HG03521 (cell line): ENCODE measurements at regions not wholly inside any gene's neighbourhood (a gene's known extent, or its start where the extent isn't known, plus 50 kb on each side); places are given as distances from the start of the nearest gene placed in this dataset.

ENCODE experiments used
- ATAC-seq: cut with Tn5 transposase; IDR thresholded peaks from one replicate; pipeline ENCODE4 v1.9.1; 2021; ENCODE audit warnings: mild to moderate bottlenecking, moderate library complexity; ENCODE audit not compliant: unreplicated experiment

DNA sequence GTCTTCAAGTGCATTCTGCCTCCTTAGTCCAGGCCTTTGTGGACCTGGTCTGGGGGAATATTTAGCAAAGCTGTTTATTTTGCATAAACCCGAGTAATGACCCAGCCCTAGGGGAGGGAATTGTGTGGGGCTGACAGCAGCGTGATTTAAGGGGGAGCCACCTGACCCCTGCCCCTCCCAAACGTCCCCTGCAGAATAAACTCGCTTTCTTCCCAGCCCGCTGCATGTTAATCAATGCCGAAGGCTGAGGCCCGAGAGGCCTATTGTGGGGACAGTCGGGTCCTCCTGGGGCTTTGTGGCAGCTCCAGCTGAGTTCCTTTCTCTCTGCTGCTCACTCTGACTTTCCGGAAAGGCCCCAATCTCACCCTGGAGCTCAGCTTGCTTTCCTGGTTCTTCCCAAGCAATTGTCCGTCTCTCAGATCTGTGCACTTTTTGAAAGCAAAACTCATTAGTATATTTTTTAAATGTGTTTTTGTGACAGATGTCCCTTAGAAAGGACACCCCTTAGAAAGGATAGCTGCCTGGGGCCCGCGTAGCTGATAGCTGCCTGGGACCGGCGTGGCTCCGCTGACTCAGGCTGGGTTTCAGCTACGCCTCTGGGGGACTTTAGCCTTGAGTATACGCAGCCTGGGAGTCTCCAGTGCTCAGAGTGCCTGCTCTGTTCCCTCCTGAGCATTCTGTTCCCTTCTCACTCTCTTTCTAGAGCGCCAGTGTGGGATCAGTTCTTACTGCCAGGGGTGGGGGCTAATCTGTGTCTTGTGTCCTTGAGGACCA lies 158.3 kb downstream of the GLI2 start:
- no peak for ATAC-seq

DNA sequence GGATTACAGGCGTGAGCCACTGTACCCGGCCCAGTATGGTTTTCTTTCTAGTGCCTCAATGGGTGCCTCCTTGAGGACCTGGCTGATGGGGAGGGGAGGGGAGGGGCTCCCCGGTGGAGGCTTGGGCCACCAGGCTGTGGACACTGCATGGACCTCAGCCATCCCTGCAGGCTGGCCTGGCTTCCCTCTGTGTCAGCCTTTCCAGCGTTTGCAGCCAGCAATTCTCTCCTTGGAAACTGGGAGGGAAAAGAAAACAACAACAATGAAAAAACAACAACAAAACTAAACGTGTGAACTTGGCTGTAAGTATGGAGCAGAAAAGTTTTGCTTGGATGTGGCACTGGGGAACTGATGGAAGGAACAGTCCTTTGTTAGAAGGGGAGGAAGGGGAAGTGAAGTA lies 159.3 kb downstream of the GLI2 start:
- no peak for ATAC-seq

- no peak for ATAC-seq
These were observed 160.5 kb downstream of the GLI2 start for GRCh38 chr2:120896126-120896525.

GRCh38 chr2:120896901-120897300 lies 161.2 kb downstream of the GLI2 start:
- no peak for ATAC-seq

GRCh38 chr2:120897399-120897798 lies 161.7 kb downstream of the GLI2 start:
- ATAC-seq: no peak

GRCh38 chr2:120898496-120898895 lies 162.8 kb downstream of the GLI2 start:
- ATAC-seq: no peak

DNA sequence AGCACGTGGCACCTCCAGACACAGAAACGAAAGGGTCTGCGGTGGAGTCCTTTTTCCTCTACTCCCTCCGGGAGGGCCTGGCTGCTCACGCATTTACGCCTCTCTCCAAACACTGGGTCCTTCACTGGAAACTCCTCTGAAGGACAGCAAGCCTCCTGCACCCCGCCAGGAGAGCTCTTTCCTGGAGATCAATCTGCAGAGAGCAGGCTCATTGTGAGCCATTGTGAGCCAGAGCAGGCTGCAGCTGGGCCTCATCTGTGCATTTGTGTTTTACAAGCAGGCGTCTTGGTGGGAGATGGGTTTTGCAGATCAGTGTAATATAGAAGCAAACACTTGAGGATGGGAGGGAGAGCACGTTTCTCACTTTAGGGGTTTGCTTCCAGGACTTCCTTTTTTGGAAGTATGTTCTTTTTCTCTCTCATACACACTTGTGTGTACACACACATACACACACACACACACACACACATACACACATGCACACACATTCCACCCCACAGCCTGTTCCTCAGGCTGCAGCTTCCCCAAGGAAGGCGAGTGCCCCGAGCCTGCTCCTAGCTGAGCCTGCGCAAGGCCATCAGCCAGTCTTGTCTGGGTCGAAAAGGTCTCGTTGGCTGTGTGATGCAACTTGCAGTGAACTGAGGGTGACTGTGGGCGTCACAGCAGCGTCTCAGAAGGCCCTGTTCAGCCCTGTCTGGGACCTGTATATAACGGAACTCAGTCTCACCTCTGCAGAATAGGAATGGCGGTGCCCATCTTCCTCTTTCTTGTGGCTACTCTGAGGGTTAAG lies 163.5 kb downstream of the GLI2 start:
- ATAC-seq: no peak

DNA sequence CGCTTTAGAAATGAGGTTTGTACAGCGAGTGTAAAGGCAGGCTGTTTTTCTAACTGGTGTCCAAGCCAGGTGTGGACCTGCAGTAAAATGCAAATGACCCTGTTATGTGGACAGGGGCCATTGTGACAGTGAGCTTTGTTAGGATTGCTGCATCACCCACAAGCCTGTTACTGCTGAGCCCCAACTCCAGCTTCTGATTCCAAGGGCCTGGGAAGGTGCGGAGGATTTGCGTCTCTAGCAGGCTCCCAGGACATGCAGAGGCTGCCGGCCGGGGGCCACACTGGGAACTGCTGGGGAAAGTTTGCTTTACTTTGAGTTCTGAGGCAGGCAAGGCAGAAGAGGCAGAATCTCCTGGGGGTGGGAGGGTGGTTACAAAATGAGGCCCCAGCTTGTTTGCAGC lies 164.1 kb downstream of the GLI2 start:
- ATAC-seq: no peak

DNA sequence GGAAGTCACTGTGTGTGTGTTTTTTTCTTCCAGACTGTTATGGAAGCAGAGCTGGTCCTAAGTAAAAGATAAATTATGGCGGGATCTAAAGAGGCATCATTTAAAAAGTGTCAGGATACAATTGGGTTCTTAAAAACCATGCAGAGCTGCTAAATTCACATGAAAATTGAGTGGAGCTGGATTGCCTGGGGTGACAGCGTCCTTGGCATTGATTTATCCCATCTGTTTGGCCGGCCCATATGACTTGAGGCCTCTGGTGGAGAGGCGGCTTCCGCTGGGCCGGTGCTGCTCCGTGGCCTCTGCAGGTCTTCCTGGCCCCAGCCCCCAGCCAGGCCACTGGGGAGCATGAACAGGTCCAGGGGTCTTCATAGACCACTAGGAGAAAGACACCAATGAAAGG lies 165.5 kb downstream of the GLI2 start:
- ATAC-seq: no peak

DNA sequence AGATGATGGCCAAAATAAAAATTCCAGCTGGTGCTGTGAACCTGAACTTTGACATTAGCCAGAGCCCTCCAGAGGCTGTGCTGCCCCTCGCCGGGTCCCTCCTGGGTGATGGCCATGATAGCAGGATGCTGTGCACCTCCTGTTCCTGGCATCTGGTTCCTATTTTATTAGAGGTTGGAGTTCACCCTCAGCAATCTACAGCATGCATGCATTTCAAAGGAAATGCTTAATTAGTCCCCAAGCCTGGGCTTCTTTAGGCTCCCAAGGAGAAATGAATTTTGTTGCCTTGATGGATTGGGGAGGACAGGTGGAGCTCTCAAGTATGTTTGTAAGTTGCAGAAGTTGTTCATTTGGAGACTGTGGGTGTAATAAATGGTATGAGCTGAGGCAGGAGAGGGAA lies 166.9 kb downstream of the GLI2 start:
- ATAC-seq: no peak

DNA sequence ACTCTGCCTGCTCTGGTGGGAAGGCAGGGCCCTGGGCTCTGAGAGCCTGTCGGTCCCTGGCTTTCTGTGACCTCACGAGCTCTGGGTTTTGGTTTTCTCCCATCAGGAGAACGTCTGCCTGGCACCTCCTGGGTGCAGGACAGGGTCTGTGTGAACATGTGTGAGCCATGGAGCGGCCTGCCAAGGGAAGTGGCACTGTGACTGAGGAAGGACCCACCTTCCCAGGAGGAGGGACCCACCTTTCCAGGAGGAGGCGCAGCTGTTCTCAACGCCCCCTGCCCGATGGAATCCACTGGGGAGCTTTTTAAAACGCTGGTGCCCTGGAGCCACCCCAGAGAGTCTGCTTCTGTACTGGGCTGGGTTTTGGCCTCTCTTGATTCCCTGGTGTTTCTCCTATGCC lies 168.7 kb downstream of the GLI2 start:
- no peak for ATAC-seq

- ATAC-seq: no peak
These were observed 169.2 kb downstream of the GLI2 start for GRCh38 chr2:120904830-120905234.

DNA sequence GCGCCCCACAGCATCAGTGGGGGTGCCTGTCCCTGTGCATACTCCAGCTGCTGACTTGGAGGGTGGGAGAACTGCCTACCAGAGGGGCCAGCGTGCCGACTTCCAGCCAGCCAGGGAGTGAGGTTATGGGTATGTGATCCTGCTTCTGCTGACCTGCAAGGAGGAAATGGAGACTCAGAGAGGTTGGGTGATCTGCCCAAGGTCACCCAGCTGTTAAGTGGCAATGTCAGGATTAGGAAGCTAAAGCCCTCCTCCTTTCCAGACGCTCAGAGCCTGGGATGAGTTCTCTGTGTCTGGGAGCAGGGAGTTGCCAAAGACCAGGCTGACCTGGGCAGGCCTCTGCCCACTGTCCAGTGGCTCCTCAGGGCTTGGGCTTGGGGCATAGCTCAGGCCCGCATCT lies 169.6 kb downstream of the GLI2 start:
- ATAC-seq: no peak

DNA sequence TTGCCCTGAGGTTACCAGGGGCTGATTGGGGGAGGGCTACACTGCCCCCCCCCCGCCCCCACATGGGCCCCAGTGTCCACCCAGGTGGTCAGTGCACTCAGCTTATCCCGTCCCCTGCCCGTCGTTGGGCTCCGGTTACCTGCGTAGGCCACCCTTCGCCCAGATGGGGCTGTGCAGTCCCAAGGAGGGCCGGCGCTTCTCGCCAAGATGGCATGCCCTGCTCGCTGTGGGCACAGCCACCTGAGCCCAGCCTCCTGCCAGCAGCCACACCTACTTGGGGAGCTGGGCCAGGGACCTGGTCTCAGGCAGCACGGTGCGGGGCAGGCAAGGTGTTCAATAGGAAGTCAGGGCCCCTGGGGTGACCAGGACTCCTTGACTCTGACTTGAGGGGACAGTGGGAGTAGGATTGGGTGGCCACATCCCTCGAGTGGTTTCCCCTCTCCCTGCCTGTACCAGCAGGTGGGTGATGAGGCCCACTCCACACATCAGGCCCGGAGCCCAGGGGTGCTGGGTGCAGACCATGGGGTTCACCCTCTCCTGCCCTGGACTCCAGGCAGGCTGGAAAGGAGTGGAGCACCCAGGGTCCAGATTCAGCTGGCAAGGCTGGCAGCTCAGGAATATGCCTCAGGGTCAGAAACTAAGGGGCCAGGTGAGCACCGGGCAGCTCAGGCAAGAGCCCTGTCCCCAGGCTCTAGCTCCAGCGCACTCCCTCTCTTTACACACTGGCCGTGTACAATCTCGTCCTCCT lies 170.3 kb downstream of the GLI2 start:
- ATAC-seq: no peak

GRCh38 chr2:120906914-120907313 lies 171.2 kb downstream of the GLI2 start:
- ATAC-seq: no peak

GRCh38 chr2:120907822-120908221 lies 172.2 kb downstream of the GLI2 start:
- no peak for ATAC-seq

DNA sequence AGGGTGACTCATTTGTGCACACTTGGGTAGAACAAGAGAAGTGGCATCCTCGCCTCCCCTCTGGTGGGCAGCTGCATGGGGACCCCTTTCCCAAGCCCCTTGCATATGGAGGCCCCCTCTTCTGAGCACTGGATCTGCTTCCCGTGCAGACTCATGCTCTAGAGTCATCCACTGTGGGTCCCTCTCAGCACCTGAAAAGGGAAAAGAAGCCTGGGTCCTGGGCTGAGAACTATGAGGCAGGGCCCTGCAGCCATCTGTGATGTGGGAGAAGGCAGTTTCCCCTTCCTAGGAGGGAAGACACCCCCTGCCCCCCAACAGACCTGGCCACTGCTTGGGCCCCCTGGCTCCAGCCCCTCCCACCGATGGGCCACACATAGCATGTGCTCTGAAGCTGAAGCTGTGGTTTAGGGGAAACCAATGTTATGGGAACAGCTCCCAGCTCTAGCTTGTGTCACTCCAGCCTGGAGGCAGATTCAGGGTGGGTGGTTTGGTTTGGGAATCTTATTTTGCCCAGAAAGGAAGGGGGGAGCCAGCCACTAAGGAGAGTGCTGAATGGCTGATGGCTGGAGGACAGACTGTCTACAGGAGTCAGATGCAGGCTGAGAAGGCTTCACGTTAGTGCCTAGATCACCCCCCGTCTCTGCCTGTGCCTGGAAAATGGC lies 172.8 kb downstream of the GLI2 start:
- no peak for ATAC-seq

DNA sequence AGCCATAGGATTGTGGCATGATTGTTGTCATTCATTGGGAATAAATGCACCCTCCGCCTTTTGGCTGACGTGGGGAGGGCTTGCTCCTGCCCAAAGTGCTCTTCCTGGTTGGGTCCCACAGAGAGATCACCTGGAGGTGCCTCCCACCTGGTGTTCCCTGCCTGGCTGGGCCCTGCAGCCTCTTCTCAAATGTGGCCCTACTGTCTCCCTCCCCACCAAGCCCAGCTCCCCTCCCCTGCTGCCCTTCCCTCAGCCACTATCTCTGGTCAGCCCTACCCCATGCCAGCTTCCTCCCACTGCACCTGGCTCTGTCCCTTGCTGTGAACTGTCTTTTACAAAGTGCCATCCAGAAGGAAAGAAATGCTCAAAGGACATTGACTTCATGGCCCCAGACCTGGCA lies 173.4 kb downstream of the GLI2 start:
- no peak for ATAC-seq

- no peak for ATAC-seq
These were observed 174.5 kb downstream of the GLI2 start for GRCh38 chr2:120910164-120910563.

DNA sequence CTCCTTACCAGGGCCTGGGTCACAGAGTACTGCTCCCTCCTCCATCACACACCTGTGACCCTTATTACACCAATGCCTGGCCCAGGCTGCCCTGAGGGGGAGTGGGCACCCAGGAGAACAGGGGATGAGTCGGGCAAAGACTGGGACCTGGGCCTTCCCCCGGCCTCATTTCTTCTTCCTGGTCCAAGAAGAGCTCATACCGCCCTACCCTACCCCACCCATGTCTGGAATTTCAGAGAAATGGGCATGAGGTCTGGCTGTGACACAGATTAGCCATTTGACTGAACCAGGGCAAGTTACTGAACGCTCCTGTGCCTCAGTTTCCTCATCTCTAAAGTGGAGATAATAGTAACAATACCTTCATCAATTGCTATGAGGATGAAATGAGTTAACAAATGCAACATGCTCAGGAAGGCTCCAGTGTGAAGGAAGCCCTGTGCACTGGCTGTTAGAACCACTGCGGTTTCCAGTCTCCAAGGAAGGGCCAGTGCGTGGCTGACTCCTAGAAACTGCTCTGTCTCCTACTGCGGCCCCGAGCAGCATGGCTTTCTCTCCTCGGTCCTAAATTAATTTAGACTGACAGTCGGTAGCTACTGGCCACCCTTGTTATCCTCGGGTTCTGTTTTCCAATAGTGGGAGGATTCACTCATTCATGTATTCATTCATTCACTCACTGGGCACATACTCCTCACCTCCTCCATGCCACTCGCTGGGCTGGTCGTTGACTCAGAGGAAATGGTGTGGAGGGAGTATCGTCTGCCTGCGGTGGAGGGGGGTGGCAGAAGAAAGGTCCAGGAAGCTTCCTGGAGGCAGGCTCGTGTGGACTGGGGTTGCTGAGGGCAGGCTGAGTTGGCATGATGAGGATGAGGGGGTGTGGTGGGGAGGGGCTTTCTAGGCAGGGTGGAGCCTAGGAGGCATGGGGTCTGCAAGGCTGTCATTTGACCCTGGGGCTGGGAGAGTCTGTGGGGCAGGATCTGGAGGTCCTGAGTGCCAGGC lies 175.6 kb downstream of the GLI2 start:
- no peak for ATAC-seq
